Upper lobe of left lung (tissue), 4 donors: ENCODE measurements at regions not wholly inside any gene's neighbourhood (a gene's known extent, or its start where the extent isn't known, plus 50 kb on each side); places are given as distances from the start of the nearest gene placed in this dataset.

Experiments
- CTCF ChIP-seq, 6 experiments: fragments of 450-650 bp in 4 of 6; fragments of 200-600 bp in 2 of 6; sonication (generic) in 2 of 6; IDR thresholded peaks; one replicate each; pipeline ENCODE4 v1.5.1; 2016 to 2019; ENCODE audit warnings: antibody characterized with exemption in 6 of 6
- EP300 ChIP-seq, 4 donors: sonication (generic); formaldehyde crosslinking; IDR thresholded peaks; one replicate each; pipeline ENCODE4 v1.5.1; 2017; ENCODE audit warnings: antibody characterized with exemption in 4 of 4, control low read depth in 2 of 4
- POLR2A ChIP-seq, 4 donors: fragments of 450-650 bp; IDR thresholded peaks; one replicate each; pipeline ENCODE4 v1.5.1; 2016 to 2017; ENCODE audit warnings: antibody characterized with exemption in 4 of 4, mild to moderate bottlenecking in 2 of 4
- POLR2AphosphoS5 ChIP-seq, 2 donors: sonication (generic); formaldehyde crosslinking; IDR thresholded peaks; one replicate each; pipeline ENCODE4 v1.5.1; 2017; ENCODE audit warnings: antibody characterized with exemption in 2 of 2

GRCh38 chr10:63770523-63770922 is 249.3 kb downstream of the REEP3 start:
- TF ChIP-seq POLR2AphosphoS5 (IDR thresholded peaks at IDR 0.05) (no peak), CTCF (IDR thresholded peaks at IDR 0.05) (no peak), POLR2A (IDR thresholded peaks at IDR 0.05) (no peak), EP300 (IDR thresholded peaks at IDR 0.05) (no peak)
